HepG2 (cell line): ENCODE measurements at regions not wholly inside any gene's neighbourhood (a gene's known extent, or its start where the extent isn't known, plus 50 kb on each side); places are given as distances from the start of the nearest gene placed in this dataset.

Experiments used
- ATAC-seq: fragments of 200-7000 bp; cut with Tn5 transposase; 3 replicates; pipeline ENCODE4 v1.9.1; 2020; ENCODE audit warnings: mild to moderate bottlenecking, moderate library complexity
- BruUV-seq: library from RNA; stranded (reverse); fragments of 400-500 nt; replicated peaks from 2 replicates; lab custom pipeline; 2021; lab: Mats Ljungman, UMichigan
- CTCF ChIA-PET: fragments of 300-600 bp; formaldehyde crosslinking; extraction: SDS; loops from one replicate; lab custom pipeline; 2021; ENCODE audit warnings: low total read pairs, inconsistent platforms, low intra/inter-chr PET ratio; lab: Yijun Ruan, JAX
- POLR2A ChIA-PET: fragments of 350-600 bp; sonication (Branson Sonifier 250); formaldehyde crosslinking; loops from one replicate; lab custom pipeline; 2020; ENCODE audit warnings: antibody characterized with exemption, inconsistent platforms; lab: Yijun Ruan, JAX
- DNase-seq: peaks from one replicate; pipeline ENCODE4 v3.0.0-alpha.2; 2015; ENCODE audit warnings: low spot score
- FAIRE-seq: peaks from 3 replicates; lab custom pipeline; 2011; peaks lifted over from hg19 to GRCh38; lab: Jason Lieb, UNC
- H2AFZ ChIP-seq: one replicate; pipeline ENCODE4 v1.6.1; 2011; ENCODE audit warnings: low read length, inconsistent platforms
- H3K27ac ChIP-seq: fragments of 300-600 bp; 3 replicates; pipeline ENCODE4 v1.8.0; 2011; ENCODE audit warnings: mixed run types, mild to moderate bottlenecking, mixed read lengths, low read length, inconsistent platforms; ENCODE audit not compliant: insufficient read depth; ENCODE audit errors: extremely low read length
- H3K27me3 ChIP-seq, 2 experiments: fragments of 200-600 bp in 1 of 2; 2 replicates in 1 of 2; 3 replicates in 1 of 2; pipeline versions ENCODE4 v1.6.0 to v1.8.0; 2011; ENCODE audit warnings: low read length in 2 of 2, mild to moderate bottlenecking in 2 of 2, moderate library complexity in 2 of 2, inconsistent platforms in 1 of 2; ENCODE audit not compliant: insufficient read depth in 2 of 2, control insufficient read depth in 1 of 2
- H3K36me3 ChIP-seq, 2 experiments: fragments of 200-600 bp in 1 of 2; replicated peaks in 1 of 2; 2 replicates in 1 of 2; 3 replicates in 1 of 2; pipeline versions ENCODE4 v1.5.1 to v1.8.0; 2011; ENCODE audit warnings: low read length in 2 of 2, inconsistent platforms in 1 of 2; ENCODE audit not compliant: insufficient read depth in 2 of 2, control insufficient read depth in 1 of 2
- H3K4me1 ChIP-seq: 2 replicates; pipeline ENCODE4 v1.5.1; 2012; ENCODE audit warnings: low read length, inconsistent platforms; ENCODE audit not compliant: insufficient read depth
- H3K4me2 ChIP-seq: 2 replicates; pipeline ENCODE4 v1.6.0; 2011; ENCODE audit warnings: low read depth, low read length, inconsistent platforms
- H3K4me3 ChIP-seq, 3 experiments: fragments of 200-600 bp in 1 of 3; sonication (generic), shearing (Covaris generic) in 1 of 3; replicated peaks in 1 of 3; 2 replicates each; pipeline ENCODE4 v1.5.1; 2011 to 2016; ENCODE audit warnings: low read length in 3 of 3, inconsistent platforms in 2 of 3, low read depth in 2 of 3, mild to moderate bottlenecking in 2 of 3, control low read depth in 1 of 3, mixed read lengths in 1 of 3; ENCODE audit not compliant: insufficient read depth in 1 of 3
- H3K79me2 ChIP-seq: one replicate; pipeline ENCODE4 v1.6.1; 2011; ENCODE audit warnings: low read length, inconsistent platforms; ENCODE audit not compliant: insufficient read depth
- H3K9ac ChIP-seq: 2 replicates; pipeline ENCODE4 v1.6.0; 2011; ENCODE audit warnings: mild to moderate bottlenecking, low read depth, low read length, inconsistent platforms; ENCODE audit not compliant: insufficient read depth
- H3K9me3 ChIP-seq: 2 replicates; pipeline ENCODE4 v1.5.1; 2012; ENCODE audit warnings: mild to moderate bottlenecking, low read length
- H4K20me1 ChIP-seq: 2 replicates; pipeline ENCODE4 v1.6.0; 2011; ENCODE audit warnings: inconsistent platforms, mild to moderate bottlenecking, low read length, moderate library complexity; ENCODE audit not compliant: insufficient read depth
- CERS6 ChIP-seq: sonication (generic); formaldehyde crosslinking; IDR thresholded peaks from 2 replicates; pipeline ENCODE4 v1.5.0; 2020; ENCODE audit warnings: missing genetic modification reagents
- CHD2 ChIP-seq: IDR thresholded peaks from 2 replicates; pipeline ENCODE4 v1.6.1; 2011; ENCODE audit warnings: low read depth, low read length, improper control_type of control experiment
- TRAFD1 ChIP-seq: sonication (generic); formaldehyde crosslinking; IDR thresholded peaks from 2 replicates; pipeline ENCODE4 v1.5.1; 2020; ENCODE audit warnings: missing genetic modification reagents, mild to moderate bottlenecking, borderline replicate concordance
- ZBTB38 ChIP-seq: sonication (generic); formaldehyde crosslinking; IDR thresholded peaks from 2 replicates; pipeline ENCODE4 v1.5.1; 2020; ENCODE audit warnings: mild to moderate bottlenecking, missing genetic modification reagents
- ZKSCAN8 ChIP-seq: IDR thresholded peaks from 2 replicates; pipeline ENCODE4 v1.6.1; 2016; ENCODE audit warnings: borderline replicate concordance, missing genetic modification reagents, missing compliant biosample characterization
- ZNF33A ChIP-seq: sonication (generic); formaldehyde crosslinking; IDR thresholded peaks from 2 replicates; pipeline ENCODE4 v1.5.1; 2020; ENCODE audit warnings: missing genetic modification reagents, mild to moderate bottlenecking, moderate library complexity, borderline replicate concordance
- ZNF441 ChIP-seq: sonication (generic); formaldehyde crosslinking; IDR thresholded peaks from 2 replicates; pipeline ENCODE4 v1.7.0; 2021; ENCODE audit warnings: missing genetic modification reagents, borderline replicate concordance
- ZNF597 ChIP-seq: sonication (generic); formaldehyde crosslinking; IDR thresholded peaks from 2 replicates; pipeline ENCODE4 v1.5.0; 2020; ENCODE audit warnings: missing genetic modification reagents
- WGBS: methylation state at CpG from one replicate; pipeline ENCODE4 v1.1.6; 2017; ENCODE audit warnings: low lambda C conversion rate; 5-methylcytosine and 5-hydroxymethylcytosine counted together
- in situ Hi-C: cut with HindIII; loops from 2 replicates; pipeline ENCODE4 v1.10.0; 2017; ENCODE audit warnings: low pct_unique_long_range_greater_than_20kb; ENCODE audit not compliant: extremely low pct_ligation_motif_present
- intact Hi-C: fragments of 100-400 bp; cut with micrococcal nuclease; formaldehyde crosslinking; loops from one replicate; pipeline ENCODE4 v1.10.0; 2022; ENCODE audit not compliant: unreplicated experiment
- TF ChIP-seq, protein P1 (sequence below): IDR thresholded peaks from 2 replicates; pipeline ENCODE4 v1.6.1; 2016; ENCODE audit warnings: low read depth, borderline replicate concordance
- TF ChIP-seq, protein P2 (sequence below): fragments of 450-650 bp; IDR thresholded peaks from 2 replicates; pipeline ENCODE4 v1.6.1; 2017; ENCODE audit warnings: mild to moderate bottlenecking

GRCh38 chr5:24823625-24824024 lies 178.8 kb upstream of the CDH10 start:
- no peak for FAIRE-seq
- Histone ChIP-seq H3K27ac (no peak overlapping the region), H3K79me2 (no peaks in the 10 kb centered on the region), H2AFZ (no peak overlapping the region), H3K9ac (no peak overlapping the region), H3K4me1 (no peaks in the 10 kb centered on the region), H3K4me3 (no peak overlapping the region), H4K20me1 (no peaks in the 10 kb centered on the region), H3K4me2 (no peak overlapping the region), H3K9me3 (peaks cover 58% of the 10 kb centered on the region), H3K36me3 (no peaks in the 10 kb centered on the region), H3K27me3 (no peaks in the 10 kb centered on the region)
- WGBS, result no CpG with 5 or more reads among the region's 1 CpG
- intact Hi-C loops, result no loop called here
- no TSS peak for BruUV-seq
- TF ChIP-seq CHD2, result no peak
- TF ChIP-seq ZNF33A (CRISPR knock-in tag), result no peak
- no peak for TF ChIP-seq ZKSCAN8
- TF ChIP-seq ZBTB38 (CRISPR knock-in tag), result no peak
- no peak for TF ChIP-seq ZNF597
- no peak for TF ChIP-seq TRAFD1
- TF ChIP-seq, protein P1, sequence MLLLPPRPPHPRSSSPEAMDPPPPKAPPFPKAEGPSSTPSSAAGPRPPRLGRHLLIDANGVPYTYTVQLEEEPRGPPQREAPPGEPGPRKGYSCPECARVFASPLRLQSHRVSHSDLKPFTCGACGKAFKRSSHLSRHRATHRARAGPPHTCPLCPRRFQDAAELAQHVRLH (CRISPR knock-in tag), result no peak
- TF ChIP-seq CERS6, result no peak
- no peak for TF ChIP-seq ZNF441
- TF ChIP-seq, protein P2, sequence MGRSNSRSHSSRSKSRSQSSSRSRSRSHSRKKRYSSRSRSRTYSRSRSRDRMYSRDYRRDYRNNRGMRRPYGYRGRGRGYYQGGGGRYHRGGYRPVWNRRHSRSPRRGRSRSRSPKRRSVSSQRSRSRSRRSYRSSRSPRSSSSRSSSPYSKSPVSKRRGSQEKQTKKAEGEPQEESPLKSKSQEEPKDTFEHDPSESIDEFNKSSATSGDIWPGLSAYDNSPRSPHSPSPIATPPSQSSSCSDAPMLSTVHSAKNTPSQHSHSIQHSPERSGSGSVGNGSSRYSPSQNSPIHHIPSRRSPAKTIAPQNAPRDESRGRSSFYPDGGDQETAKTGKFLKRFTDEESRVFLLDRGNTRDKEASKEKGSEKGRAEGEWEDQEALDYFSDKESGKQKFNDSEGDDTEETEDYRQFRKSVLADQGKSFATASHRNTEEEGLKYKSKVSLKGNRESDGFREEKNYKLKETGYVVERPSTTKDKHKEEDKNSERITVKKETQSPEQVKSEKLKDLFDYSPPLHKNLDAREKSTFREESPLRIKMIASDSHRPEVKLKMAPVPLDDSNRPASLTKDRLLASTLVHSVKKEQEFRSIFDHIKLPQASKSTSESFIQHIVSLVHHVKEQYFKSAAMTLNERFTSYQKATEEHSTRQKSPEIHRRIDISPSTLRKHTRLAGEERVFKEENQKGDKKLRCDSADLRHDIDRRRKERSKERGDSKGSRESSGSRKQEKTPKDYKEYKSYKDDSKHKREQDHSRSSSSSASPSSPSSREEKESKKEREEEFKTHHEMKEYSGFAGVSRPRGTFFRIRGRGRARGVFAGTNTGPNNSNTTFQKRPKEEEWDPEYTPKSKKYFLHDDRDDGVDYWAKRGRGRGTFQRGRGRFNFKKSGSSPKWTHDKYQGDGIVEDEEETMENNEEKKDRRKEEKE, result no peak
- ChIA-PET POLR2A (no interaction called here), CTCF (no interaction called here)
- no peak for ATAC-seq
- in situ Hi-C loops, result no loop called here
- DNase-seq, result no peak
